H9 (cell line): ENCODE measurements at regions not wholly inside any gene's neighbourhood (a gene's known extent, or its start where the extent isn't known, plus 50 kb on each side); places are given as distances from the start of the nearest gene placed in this dataset.

Source experiments
- DNase-seq: peaks from one replicate; pipeline ENCODE4 v3.0.0-alpha.2; 2017
- H2AFZ ChIP-seq: one replicate; pipeline ENCODE4 v1.6.1; 2013; ENCODE audit warnings: mild to moderate bottlenecking, low read length, control low read depth, moderate library complexity
- H2AK5ac ChIP-seq: 2 replicates; pipeline ENCODE4 v1.6.1; 2013; ENCODE audit warnings: low read length, control low read depth, mixed read lengths; ENCODE audit not compliant: insufficient read length
- H2BK120ac ChIP-seq: one replicate; pipeline ENCODE4 v1.6.1; 2013; ENCODE audit warnings: low read depth, mild to moderate bottlenecking, low read length, control low read depth, inconsistent platforms; ENCODE audit not compliant: poor library complexity, severe bottlenecking
- H2BK12ac ChIP-seq: 2 replicates; pipeline ENCODE4 v1.6.1; 2013; ENCODE audit warnings: low read length, control low read depth, mixed read lengths, low read depth; ENCODE audit not compliant: insufficient read length
- H2BK15ac ChIP-seq: 2 replicates; pipeline ENCODE4 v1.6.1; 2013; ENCODE audit warnings: low read depth, low read length, control low read depth
- H2BK20ac ChIP-seq: one replicate; pipeline ENCODE4 v1.6.1; 2013; ENCODE audit warnings: low read depth, mild to moderate bottlenecking, low read length, control low read depth, inconsistent platforms; ENCODE audit not compliant: poor library complexity, severe bottlenecking
- H2BK5ac ChIP-seq: 2 replicates; pipeline ENCODE4 v1.6.1; 2013; ENCODE audit warnings: low read length, control low read depth, mixed read lengths; ENCODE audit not compliant: insufficient read length
- H3K14ac ChIP-seq: 2 replicates; pipeline ENCODE4 v1.6.1; 2013; ENCODE audit warnings: low read length, control low read depth; ENCODE audit not compliant: insufficient read depth
- H3K18ac ChIP-seq: 2 replicates; pipeline ENCODE4 v1.6.1; 2013; ENCODE audit warnings: low read depth, mild to moderate bottlenecking, mixed read lengths, low read length, control low read depth; ENCODE audit not compliant: insufficient read length
- H3K23ac ChIP-seq: 2 replicates; pipeline ENCODE4 v1.6.1; 2013; ENCODE audit warnings: low read length, control low read depth, mixed read lengths, low read depth; ENCODE audit not compliant: insufficient read length
- H3K23me2 ChIP-seq: 2 replicates; pipeline ENCODE4 v1.6.1; 2013; ENCODE audit warnings: low read depth, mild to moderate bottlenecking, mixed read lengths, low read length, control low read depth; ENCODE audit not compliant: insufficient read length, poor library complexity, severe bottlenecking
- H3K27ac ChIP-seq: 2 replicates; pipeline ENCODE4 v1.5.1; 2013; ENCODE audit warnings: low read length, control low read depth, mixed read lengths, low read depth; ENCODE audit not compliant: insufficient read length
- H3K27me3 ChIP-seq: 2 replicates; pipeline ENCODE4 v1.6.1; 2013; ENCODE audit warnings: low read length, control low read depth, inconsistent platforms; ENCODE audit not compliant: insufficient read depth
- H3K4ac ChIP-seq: 2 replicates; pipeline ENCODE4 v1.6.1; 2013; ENCODE audit warnings: low read depth, mild to moderate bottlenecking, control low read depth, inconsistent platforms, low read length, moderate library complexity
- H3K4me1 ChIP-seq: 2 replicates; pipeline ENCODE4 v1.6.1; 2013; ENCODE audit warnings: low read length, control low read depth, inconsistent platforms; ENCODE audit not compliant: insufficient read depth
- H3K4me2 ChIP-seq: 2 replicates; pipeline ENCODE4 v1.6.1; 2013; ENCODE audit warnings: low read length, control low read depth, mixed read lengths; ENCODE audit not compliant: insufficient read length, insufficient read depth
- H3K56ac ChIP-seq: 2 replicates; pipeline ENCODE4 v1.6.1; 2013; ENCODE audit warnings: low read depth, mild to moderate bottlenecking, mixed read lengths, low read length, control low read depth; ENCODE audit not compliant: insufficient read length
- H3K79me1 ChIP-seq: 2 replicates; pipeline ENCODE4 v1.6.1; 2013; ENCODE audit warnings: low read depth, mild to moderate bottlenecking, moderate library complexity, low read length, control low read depth, inconsistent platforms; ENCODE audit not compliant: insufficient read depth, poor library complexity, severe bottlenecking
- H3K79me2 ChIP-seq: 2 replicates; pipeline ENCODE4 v1.6.1; 2013; ENCODE audit warnings: low read length, control low read depth, inconsistent platforms; ENCODE audit not compliant: insufficient read depth
- H3K9ac ChIP-seq: 2 replicates; pipeline ENCODE4 v1.6.1; 2013; ENCODE audit warnings: low read length, control low read depth, mixed read lengths; ENCODE audit not compliant: insufficient read length; ENCODE audit errors: extremely low read depth
- H3K9me3 ChIP-seq: one replicate; pipeline ENCODE4 v1.6.1; 2013; ENCODE audit warnings: low read depth, low read length, inconsistent platforms; ENCODE audit not compliant: control insufficient read depth
- H3T11ph ChIP-seq: one replicate; pipeline ENCODE4 v1.6.1; 2013; ENCODE audit warnings: mild to moderate bottlenecking, low read length, control low read depth, inconsistent platforms
- H4K20me1 ChIP-seq: one replicate; pipeline ENCODE4 v1.6.1; 2013; ENCODE audit not compliant: control insufficient read depth, insufficient read length, insufficient read depth
- H4K5ac ChIP-seq: 2 replicates; pipeline ENCODE4 v1.6.1; 2013; ENCODE audit warnings: low read depth, mild to moderate bottlenecking, mixed read lengths, low read length, control low read depth; ENCODE audit not compliant: insufficient read length
- H4K8ac ChIP-seq: replicated peaks from 2 replicates; pipeline ENCODE4 v1.6.1; 2013; ENCODE audit warnings: low read length, control low read depth, mixed read lengths, low read depth; ENCODE audit not compliant: insufficient read length
- H4K91ac ChIP-seq: 2 replicates; pipeline ENCODE4 v1.6.1; 2013; ENCODE audit warnings: low read depth, mild to moderate bottlenecking, moderate library complexity, mixed read lengths, low read length, control low read depth; ENCODE audit not compliant: insufficient read length
- H3K27ac Mint-ChIP-seq, 3 experiments: 2 replicates in 2 of 3; 3 replicates in 1 of 3; pipeline ENCODE4 v1.8.0; 2020 to 2021; ENCODE audit warnings: mixed read lengths in 3 of 3, mild to moderate bottlenecking in 1 of 3, moderate library complexity in 1 of 3
- H3K27me3 Mint-ChIP-seq: 2 replicates; pipeline ENCODE4 v1.8.0; 2021; ENCODE audit warnings: low read depth, mild to moderate bottlenecking, moderate library complexity, mixed read lengths
- H3K36me3 Mint-ChIP-seq, 3 experiments: 2 replicates in 2 of 3; 3 replicates in 1 of 3; pipeline ENCODE4 v1.8.0; 2020 to 2021; ENCODE audit warnings: low read depth in 3 of 3, mixed read lengths in 3 of 3; ENCODE audit not compliant: insufficient read depth in 1 of 3
- H3K4me1 Mint-ChIP-seq, 2 experiments: 2 replicates each; pipeline ENCODE4 v1.8.0; 2020; ENCODE audit warnings: mixed read lengths in 2 of 2
- H3K4me3 Mint-ChIP-seq, 2 experiments: 2 replicates in 1 of 2; 3 replicates in 1 of 2; pipeline ENCODE4 v1.8.0; 2020 to 2021; ENCODE audit warnings: mild to moderate bottlenecking in 2 of 2, mixed read lengths in 2 of 2, moderate library complexity in 1 of 2
- H3K9me3 Mint-ChIP-seq, 2 experiments: 2 replicates in 1 of 2; 3 replicates in 1 of 2; pipeline ENCODE4 v1.8.0; 2020; ENCODE audit warnings: mild to moderate bottlenecking in 2 of 2, mixed read lengths in 2 of 2, moderate library complexity in 1 of 2
- WGBS: extraction: QIAGEN DNeasy Blood & Tissue Kit; methylation state at CpG from one replicate; pipeline ENCODE4 v1.1.7; 2013; ENCODE audit warnings: missing lambda C conversion rate, low lambda C conversion rate, mixed read lengths; ENCODE audit not compliant: insufficient read length; ENCODE audit errors: extremely low coverage; 5-methylcytosine and 5-hydroxymethylcytosine counted together
- TF ChIP-seq, protein P1 (sequence below): fragments of 200-600 bp; sonication (generic); conservative IDR thresholded peaks from 3 replicates; pipeline ENCODE4 v1.8.0; 2021; ENCODE audit warnings: antibody characterized with exemption, mild to moderate bottlenecking

DNA sequence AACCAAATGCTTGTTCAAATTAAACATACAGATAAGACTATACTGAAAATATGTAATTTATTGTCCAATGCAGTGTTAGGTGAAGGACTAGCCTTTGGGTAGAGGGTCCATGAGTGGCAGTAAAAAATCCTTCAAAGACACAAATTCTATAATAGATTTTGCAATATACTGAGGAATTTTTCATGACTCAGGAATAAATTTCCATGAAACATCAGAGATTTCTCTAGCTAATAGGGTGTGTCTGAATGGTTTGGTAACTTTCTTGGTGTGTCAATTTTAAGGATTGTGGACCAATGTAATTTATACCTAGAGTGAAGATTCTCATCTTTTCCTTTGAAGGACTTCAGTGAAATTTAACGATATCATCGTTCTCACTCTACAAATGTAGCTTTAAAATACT lies 546.7 kb downstream of the SLITRK5 start:
- no CpG with 5 or more reads among the region's 2 CpGs for WGBS
- Histone ChIP-seq H3K9me3 (no peaks in the 10 kb centered on the region), H3K79me1 (no peaks in the 10 kb centered on the region), H2BK12ac (no peak overlapping the region), H3K23ac (no peak overlapping the region), H3K79me2 (no peaks in the 10 kb centered on the region), H2BK5ac (no peak overlapping the region), H3K4me2 (no peak overlapping the region), H2BK20ac (no peak overlapping the region), H4K5ac (no peak overlapping the region), H3T11ph (no peak overlapping the region), H3K27me3 (no peaks in the 10 kb centered on the region), H3K56ac (no peak overlapping the region), H3K14ac (no peak overlapping the region), H3K18ac (no peak overlapping the region), H3K9ac (no peak overlapping the region), H4K91ac (no peak overlapping the region), H2AK5ac (no peak overlapping the region), H2BK15ac (no peak overlapping the region), H2BK120ac (no peak overlapping the region), H3K27ac (no peak overlapping the region), H3K23me2 (no peaks in the 10 kb centered on the region), H4K8ac (no peak overlapping the region), H3K4me1 (no peaks in the 10 kb centered on the region), H3K4ac (no peak overlapping the region), H2AFZ (no peak overlapping the region), H4K20me1 (no peaks in the 10 kb centered on the region)
- no peaks in the 10 kb centered on the region for H3K36me3 Mint-ChIP-seq
- H3K4me3 Mint-ChIP-seq, result no peak overlapping the region
- H3K27ac Mint-ChIP-seq, result no peak overlapping the region
- H3K4me1 Mint-ChIP-seq, result no peaks in the 10 kb centered on the region
- no peaks in the 10 kb centered on the region for H3K27me3 Mint-ChIP-seq
- TF ChIP-seq, protein P1, sequence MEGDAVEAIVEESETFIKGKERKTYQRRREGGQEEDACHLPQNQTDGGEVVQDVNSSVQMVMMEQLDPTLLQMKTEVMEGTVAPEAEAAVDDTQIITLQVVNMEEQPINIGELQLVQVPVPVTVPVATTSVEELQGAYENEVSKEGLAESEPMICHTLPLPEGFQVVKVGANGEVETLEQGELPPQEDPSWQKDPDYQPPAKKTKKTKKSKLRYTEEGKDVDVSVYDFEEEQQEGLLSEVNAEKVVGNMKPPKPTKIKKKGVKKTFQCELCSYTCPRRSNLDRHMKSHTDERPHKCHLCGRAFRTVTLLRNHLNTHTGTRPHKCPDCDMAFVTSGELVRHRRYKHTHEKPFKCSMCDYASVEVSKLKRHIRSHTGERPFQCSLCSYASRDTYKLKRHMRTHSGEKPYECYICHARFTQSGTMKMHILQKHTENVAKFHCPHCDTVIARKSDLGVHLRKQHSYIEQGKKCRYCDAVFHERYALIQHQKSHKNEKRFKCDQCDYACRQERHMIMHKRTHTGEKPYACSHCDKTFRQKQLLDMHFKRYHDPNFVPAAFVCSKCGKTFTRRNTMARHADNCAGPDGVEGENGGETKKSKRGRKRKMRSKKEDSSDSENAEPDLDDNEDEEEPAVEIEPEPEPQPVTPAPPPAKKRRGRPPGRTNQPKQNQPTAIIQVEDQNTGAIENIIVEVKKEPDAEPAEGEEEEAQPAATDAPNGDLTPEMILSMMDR, result no peak
- DNase-seq, result no peak
- no peaks in the 10 kb centered on the region for H3K9me3 Mint-ChIP-seq
